Parathyroid adenoma (tissue), 2 donors: ENCODE measurements at regions not wholly inside any gene's neighbourhood (a gene's known extent, or its start where the extent isn't known, plus 50 kb on each side); places are given as distances from the start of the nearest gene placed in this dataset.

Experiments used
- H2AFZ ChIP-seq: fragments of 300-600 bp; sonication (generic); one replicate; pipeline ENCODE4 v1.7.0; 2017; ENCODE audit warnings: antibody characterized with exemption, mild to moderate bottlenecking
- H3K27ac ChIP-seq: fragments of 300-600 bp; sonication (generic); one replicate; pipeline ENCODE4 v1.7.0; 2017
- H3K27me3 ChIP-seq: fragments of 300-600 bp; sonication (generic); one replicate; pipeline ENCODE4 v1.7.0; 2017; ENCODE audit warnings: low read length; ENCODE audit not compliant: control insufficient read depth, insufficient read depth
- H3K36me3 ChIP-seq: fragments of 300-600 bp; sonication (generic); one replicate; pipeline ENCODE4 v1.7.0; 2017; ENCODE audit warnings: low read length; ENCODE audit not compliant: control insufficient read depth, insufficient read depth
- H3K4me1 ChIP-seq: fragments of 300-600 bp; sonication (generic); one replicate; pipeline ENCODE4 v1.7.0; 2017; ENCODE audit warnings: control low read depth
- H3K4me2 ChIP-seq: fragments of 300-600 bp; sonication (generic); one replicate; pipeline ENCODE4 v1.7.0; 2017; ENCODE audit warnings: low read length
- H3K4me3 ChIP-seq: fragments of 300-600 bp; sonication (generic); one replicate; pipeline ENCODE4 v1.7.0; 2017; ENCODE audit warnings: low read depth, low read length
- H3K79me2 ChIP-seq: fragments of 300-600 bp; sonication (generic); one replicate; pipeline ENCODE4 v1.7.0; 2017; ENCODE audit warnings: control low read depth
- H3K9ac ChIP-seq: fragments of 300-600 bp; sonication (generic); one replicate; pipeline ENCODE4 v1.7.0; 2017; ENCODE audit warnings: mild to moderate bottlenecking
- H3K9me3 ChIP-seq: fragments of 300-600 bp; sonication (generic); one replicate; pipeline ENCODE4 v1.7.0; 2017; ENCODE audit warnings: low read length; ENCODE audit not compliant: control insufficient read depth
- CTCF ChIP-seq: fragments of 300-600 bp; sonication (generic); IDR thresholded peaks from one replicate; pipeline ENCODE4 v1.7.0; 2017; ENCODE audit warnings: antibody characterized with exemption, mild to moderate bottlenecking
- donor health status: primary hyperparathyroidism.

GRCh38 chr4:78671903-78672815, 104.0 kb upstream of the BMP2K start:
- no peak overlapping the region for H3K4me3 ChIP-seq
- H3K4me1 ChIP-seq, result no peaks in the 10 kb centered on the region
- no peak overlapping the region for H3K4me2 ChIP-seq
- H3K9ac ChIP-seq, result no peak overlapping the region
- TF ChIP-seq CTCF, result no peak
- no peak overlapping the region for H3K27ac ChIP-seq
- H3K36me3 ChIP-seq, result no peaks in the 10 kb centered on the region
- no peaks in the 10 kb centered on the region for H3K27me3 ChIP-seq
- no peaks in the 10 kb centered on the region for H3K79me2 ChIP-seq
- H2AFZ ChIP-seq, result no peak overlapping the region
- no peaks in the 10 kb centered on the region for H3K9me3 ChIP-seq

GRCh38 chr4:78673337-78673736, 102.8 kb upstream of the BMP2K start:
- no peaks in the 10 kb centered on the region for H3K9me3 ChIP-seq
- H3K4me3 ChIP-seq, result no peak overlapping the region
- H3K27me3 ChIP-seq, result no peaks in the 10 kb centered on the region
- H3K36me3 ChIP-seq, result no peaks in the 10 kb centered on the region
- no peak for TF ChIP-seq CTCF
- H2AFZ ChIP-seq, result no peak overlapping the region
- no peak overlapping the region for H3K27ac ChIP-seq
- H3K9ac ChIP-seq, result no peak overlapping the region
- H3K79me2 ChIP-seq, result no peaks in the 10 kb centered on the region
- no peaks in the 10 kb centered on the region for H3K4me1 ChIP-seq
- no peak overlapping the region for H3K4me2 ChIP-seq

GRCh38 chr4:78675325-78675724, 100.8 kb upstream of the BMP2K start:
- no peaks in the 10 kb centered on the region for H3K9me3 ChIP-seq
- H3K9ac ChIP-seq, result no peak overlapping the region
- H3K4me2 ChIP-seq, result no peak overlapping the region
- H3K4me1 ChIP-seq, result no peaks in the 10 kb centered on the region
- H2AFZ ChIP-seq, result no peak overlapping the region
- TF ChIP-seq CTCF, result no peak
- no peaks in the 10 kb centered on the region for H3K79me2 ChIP-seq
- H3K4me3 ChIP-seq, result no peak overlapping the region
- H3K27ac ChIP-seq, result no peak overlapping the region
- no peaks in the 10 kb centered on the region for H3K36me3 ChIP-seq
- H3K27me3 ChIP-seq, result no peaks in the 10 kb centered on the region

GRCh38 chr4:78682070-78682469, 94.1 kb upstream of the BMP2K start:
- H3K9ac ChIP-seq, result no peak overlapping the region
- no peaks in the 10 kb centered on the region for H3K4me1 ChIP-seq
- no peak overlapping the region for H2AFZ ChIP-seq
- no peaks in the 10 kb centered on the region for H3K27me3 ChIP-seq
- H3K9me3 ChIP-seq, result no peaks in the 10 kb centered on the region
- no peak overlapping the region for H3K4me3 ChIP-seq
- no peaks in the 10 kb centered on the region for H3K79me2 ChIP-seq
- no peak overlapping the region for H3K4me2 ChIP-seq
- no peak for TF ChIP-seq CTCF
- H3K36me3 ChIP-seq, result no peaks in the 10 kb centered on the region
- H3K27ac ChIP-seq, result no peak overlapping the region

- no peak overlapping the region for H3K27ac ChIP-seq
- no peak for TF ChIP-seq CTCF
- no peaks in the 10 kb centered on the region for H3K27me3 ChIP-seq
- H3K4me1 ChIP-seq, result no peaks in the 10 kb centered on the region
- no peak overlapping the region for H3K4me3 ChIP-seq
- no peaks in the 10 kb centered on the region for H3K36me3 ChIP-seq
- H3K9me3 ChIP-seq, result no peaks in the 10 kb centered on the region
- H3K79me2 ChIP-seq, result no peaks in the 10 kb centered on the region
- no peak overlapping the region for H3K4me2 ChIP-seq
- H2AFZ ChIP-seq, result no peak overlapping the region
- no peak overlapping the region for H3K9ac ChIP-seq
Measured at GRCh38 chr4:78683352-78683751, 92.8 kb upstream of the BMP2K start.
